K562 (cell line): ENCODE measurements at regions not wholly inside any gene's neighbourhood (a gene's known extent, or its start where the extent isn't known, plus 50 kb on each side); places are given as distances from the start of the nearest gene placed in this dataset.

Source experiments
- ATAC-seq: fragments of 200-7000 bp; cut with Tn5 transposase; 3 replicates; pipeline ENCODE4 v1.9.1; 2020; ENCODE audit warnings: moderate library complexity
- BruUV-seq: library from RNA; stranded (reverse); fragments of 400-500 nt; replicated peaks from 2 replicates; lab custom pipeline; 2021; lab: Mats Ljungman, UMichigan
- CTCF ChIA-PET: fragments of 300-600 bp; formaldehyde crosslinking; extraction: SDS; loops from one replicate; lab custom pipeline; 2021; ENCODE audit warnings: low intra/inter-chr PET ratio; lab: Yijun Ruan, JAX
- POLR2A ChIA-PET: fragments of 300-600, 350-650 bp; sonication (Branson Sonifier 250); formaldehyde crosslinking; extraction: SDS; loops from one replicate; lab custom pipeline; 2021; ENCODE audit warnings: antibody characterized with exemption, inconsistent platforms; lab: Yijun Ruan, JAX
- DNase-seq, 4 experiments: peaks; one replicate each; pipeline versions ENCODE4 v3.0.0 to v3.0.0-alpha.2; 2011 to 2018; ENCODE audit warnings: low spot score in 3 of 4, mixed read lengths in 3 of 4; ENCODE audit errors: extremely low read depth in 1 of 4
- FAIRE-seq: peaks from 2 replicates; lab custom pipeline; 2011; peaks lifted over from hg19 to GRCh38; lab: Jason Lieb, UNC
- H2AFZ ChIP-seq: 2 replicates; pipeline ENCODE4 v1.6.0; 2011; ENCODE audit warnings: low read depth, low read length, control low read depth, inconsistent platforms
- H3K27ac ChIP-seq: fragments of 200-600 bp; 3 replicates; pipeline ENCODE4 v1.8.0; 2011; ENCODE audit warnings: low read depth, mild to moderate bottlenecking, control low read depth, inconsistent platforms, low read length, moderate library complexity, mixed read lengths; ENCODE audit errors: extremely low read depth
- H3K27me3 ChIP-seq, 2 experiments: fragments of 300-600 bp in 1 of 2; 2 replicates in 1 of 2; 3 replicates in 1 of 2; pipeline versions ENCODE4 v1.6.0 to v1.8.0; 2011; ENCODE audit warnings: inconsistent platforms in 2 of 2, low read length in 2 of 2, mild to moderate bottlenecking in 1 of 2, mixed read lengths in 1 of 2, moderate library complexity in 1 of 2; ENCODE audit not compliant: control insufficient read depth in 2 of 2, insufficient read depth in 2 of 2
- H3K36me3 ChIP-seq: fragments of 300-600 bp; 3 replicates; pipeline ENCODE4 v1.8.0; 2011; ENCODE audit warnings: mild to moderate bottlenecking, low read length, inconsistent platforms; ENCODE audit not compliant: control insufficient read depth, insufficient read depth
- H3K4me1 ChIP-seq, 2 experiments: fragments of 200-600 bp in 1 of 2; replicated peaks in 1 of 2; 2 replicates in 1 of 2; 3 replicates in 1 of 2; pipeline versions ENCODE4 v1.5.1 to v1.8.0; 2011; ENCODE audit warnings: inconsistent platforms in 2 of 2, low read length in 2 of 2, mild to moderate bottlenecking in 1 of 2, mixed read lengths in 1 of 2, moderate library complexity in 1 of 2; ENCODE audit not compliant: control insufficient read depth in 2 of 2, insufficient read depth in 2 of 2
- H3K4me2 ChIP-seq: 2 replicates; pipeline ENCODE4 v1.6.1; 2011; ENCODE audit warnings: low read length, control low read depth, inconsistent platforms, mixed read lengths; ENCODE audit not compliant: insufficient read depth
- H3K4me3 ChIP-seq: fragments of 200-600 bp; sonication (generic), shearing (Covaris generic); 2 replicates; pipeline ENCODE4 v1.5.1; 2016; ENCODE audit warnings: control low read depth, inconsistent platforms
- H3K79me2 ChIP-seq: fragments of 200-600 bp; 3 replicates; pipeline ENCODE4 v1.8.0; 2011; ENCODE audit warnings: low read length, inconsistent platforms; ENCODE audit not compliant: control insufficient read depth, insufficient read depth
- H3K9ac ChIP-seq, 2 experiments: 2 replicates each; pipeline versions ENCODE4 v1.6.0 to v1.6.1; 2011; ENCODE audit warnings: low read depth in 2 of 2, low read length in 2 of 2, control low read depth in 1 of 2, inconsistent platforms in 1 of 2, mild to moderate bottlenecking in 1 of 2, mixed read lengths in 1 of 2; ENCODE audit not compliant: insufficient read depth in 1 of 2
- H3K9me1 ChIP-seq: one replicate; pipeline ENCODE4 v1.6.0; 2011; ENCODE audit warnings: inconsistent platforms, mild to moderate bottlenecking, low read length, moderate library complexity; ENCODE audit not compliant: control insufficient read depth, insufficient read depth
- H3K9me3 ChIP-seq: replicated peaks from 2 replicates; pipeline ENCODE4 v1.5.1; 2011; ENCODE audit warnings: low read depth, low read length, inconsistent platforms; ENCODE audit not compliant: control insufficient read depth, insufficient read depth
- H4K20me1 ChIP-seq: replicated peaks from 2 replicates; pipeline ENCODE4 v1.6.1; 2011; ENCODE audit warnings: low read length, inconsistent platforms, mixed read lengths; ENCODE audit not compliant: control insufficient read depth, insufficient read depth
- ARNT ChIP-seq, 2 experiments: fragments of 450-650 bp; IDR thresholded peaks; 2 replicates each; pipeline ENCODE4 v1.6.1; 2016; ENCODE audit warnings: mild to moderate bottlenecking in 1 of 2
- BRF2 ChIP-seq: IDR thresholded peaks from 3 replicates; pipeline ENCODE4 v1.6.1; 2011; ENCODE audit warnings: borderline replicate concordance, mild to moderate bottlenecking; ENCODE audit not compliant: insufficient read length, insufficient read depth
- CCNT2 ChIP-seq: IDR thresholded peaks from 2 replicates; pipeline ENCODE4 v1.6.1; 2011; ENCODE audit warnings: borderline replicate concordance, low read depth, mild to moderate bottlenecking, moderate library complexity, mixed read lengths, low read length; ENCODE audit not compliant: insufficient read length; ENCODE audit errors: extremely low read depth
- HDAC3 ChIP-seq: fragments of 450-650 bp; IDR thresholded peaks from 2 replicates; pipeline ENCODE4 v1.6.1; 2018; ENCODE audit warnings: borderline replicate concordance, mild to moderate bottlenecking, moderate library complexity; ENCODE audit not compliant: partially characterized antibody
- KDM1A ChIP-seq, 2 experiments: fragments of 450-650 bp; IDR thresholded peaks; 2 replicates each; pipeline ENCODE4 v1.6.1; 2016; ENCODE audit warnings: mild to moderate bottlenecking in 2 of 2
- MECOM ChIP-seq: fragments of 250-450 bp; sonication (Bioruptor Pico); IDR thresholded peaks from 2 replicates; pipeline ENCODE4 v1.8.0; 2022; ENCODE audit warnings: inconsistent platforms
- NCOA2 ChIP-seq, 2 experiments: fragments of 450-650 bp; IDR thresholded peaks; 2 replicates each; pipeline ENCODE4 v1.6.1; 2018; ENCODE audit warnings: mild to moderate bottlenecking in 2 of 2, moderate library complexity in 1 of 2; ENCODE audit not compliant: partially characterized antibody in 2 of 2
- NCOA6 ChIP-seq: fragments of 450-650 bp; IDR thresholded peaks from 2 replicates; pipeline ENCODE4 v1.6.1; 2017; ENCODE audit warnings: mild to moderate bottlenecking
- NONO ChIP-seq, 2 experiments: fragments of 200-400 bp in 1 of 2; fragments of 450-650 bp in 1 of 2; formaldehyde crosslinking in 1 of 2; IDR thresholded peaks; 2 replicates each; pipeline ENCODE4 v1.6.1; 2017; ENCODE audit warnings: low read depth in 2 of 2, mild to moderate bottlenecking in 2 of 2, moderate library complexity in 2 of 2, low read length in 1 of 2
- SMARCB1 ChIP-seq: IDR thresholded peaks from 2 replicates; pipeline ENCODE4 v1.6.1; 2011; ENCODE audit warnings: improper control_type of control experiment, low read depth; ENCODE audit not compliant: insufficient read length
- ZNF263 ChIP-seq: sonication (generic); formaldehyde crosslinking; IDR thresholded peaks from 2 replicates; pipeline ENCODE4 v1.8.0; 2022; ENCODE audit warnings: mild to moderate bottlenecking, missing genetic modification reagents, borderline replicate concordance
- ZNF696 ChIP-seq: fragments of 250-450 bp; sonication (Bioruptor Pico); conservative IDR thresholded peaks from 2 replicates; pipeline ENCODE4 v1.4.0; 2020; ENCODE audit warnings: mild to moderate bottlenecking, moderate library complexity
- in situ Hi-C: fragments of 300-500 bp; cut with MboI; formaldehyde crosslinking; loops from 4 replicates; pipeline ENCODE4 v1.15.0; 2018; ENCODE audit warnings: inconsistent platforms, mixed read lengths
- intact Hi-C: fragments of 100-400 bp; cut with micrococcal nuclease; formaldehyde crosslinking; loops from 2 replicates; pipeline ENCODE4 v1.14.2; 2022
- TF ChIP-seq, protein P1 (sequence below): fragments of 200-800 bp; sonication (Bioruptor generic); IDR thresholded peaks from 2 replicates; pipeline ENCODE4 v1.6.1; 2017; ENCODE audit warnings: missing genetic modification characterization, missing compliant biosample characterization
- TF ChIP-seq, protein P2 (sequence below): fragments of 450-650 bp; formaldehyde crosslinking; conservative IDR thresholded peaks from 2 replicates; pipeline ENCODE4 v1.4.0; 2022; ENCODE audit warnings: mild to moderate bottlenecking, missing genetic modification characterization

DNA sequence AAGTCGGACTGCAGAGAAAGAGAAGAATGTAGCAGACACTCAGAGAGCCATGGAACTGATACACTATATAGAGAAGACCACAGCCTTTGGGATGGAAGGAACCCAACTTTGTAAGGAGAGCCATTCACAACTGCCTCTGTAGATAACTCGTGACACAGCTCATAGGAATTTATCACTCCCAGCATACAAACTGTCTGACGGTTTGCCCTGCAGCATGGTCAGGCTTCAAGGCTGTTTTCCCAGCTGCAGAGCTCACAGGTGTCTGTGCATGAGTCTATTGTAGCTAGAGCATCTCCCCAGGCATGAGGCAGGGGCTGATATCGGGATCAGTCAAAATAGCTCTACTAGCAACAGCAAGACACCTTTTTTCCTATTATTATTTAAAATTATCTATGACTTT is 130.5 kb upstream of the DTNBP1 start (continued):
- TF ChIP-seq HDAC3 (peak; percentile 31), SMARCB1 (peak; percentile 80), NCOA2 (IDR thresholded peaks at IDR 0.05; ENCODE audit: partially characterized antibody in 2 of 2) (peak in 1 of 2 experiments; percentile 26), ZNF696 (CRISPR knock-in tag) (no peak), KDM1A (IDR thresholded peaks at IDR 0.05) (peak; percentile 62 to 84; a peak in 3 of 4 replicates)
- TF ChIP-seq, protein P1, sequence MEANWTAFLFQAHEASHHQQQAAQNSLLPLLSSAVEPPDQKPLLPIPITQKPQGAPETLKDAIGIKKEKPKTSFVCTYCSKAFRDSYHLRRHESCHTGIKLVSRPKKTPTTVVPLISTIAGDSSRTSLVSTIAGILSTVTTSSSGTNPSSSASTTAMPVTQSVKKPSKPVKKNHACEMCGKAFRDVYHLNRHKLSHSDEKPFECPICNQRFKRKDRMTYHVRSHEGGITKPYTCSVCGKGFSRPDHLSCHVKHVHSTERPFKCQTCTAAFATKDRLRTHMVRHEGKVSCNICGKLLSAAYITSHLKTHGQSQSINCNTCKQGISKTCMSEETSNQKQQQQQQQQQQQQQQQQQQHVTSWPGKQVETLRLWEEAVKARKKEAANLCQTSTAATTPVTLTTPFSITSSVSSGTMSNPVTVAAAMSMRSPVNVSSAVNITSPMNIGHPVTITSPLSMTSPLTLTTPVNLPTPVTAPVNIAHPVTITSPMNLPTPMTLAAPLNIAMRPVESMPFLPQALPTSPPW (CRISPR knock-in tag), result peak; percentile 49
- TF ChIP-seq, all 486 proteins: peak for 79

DNA sequence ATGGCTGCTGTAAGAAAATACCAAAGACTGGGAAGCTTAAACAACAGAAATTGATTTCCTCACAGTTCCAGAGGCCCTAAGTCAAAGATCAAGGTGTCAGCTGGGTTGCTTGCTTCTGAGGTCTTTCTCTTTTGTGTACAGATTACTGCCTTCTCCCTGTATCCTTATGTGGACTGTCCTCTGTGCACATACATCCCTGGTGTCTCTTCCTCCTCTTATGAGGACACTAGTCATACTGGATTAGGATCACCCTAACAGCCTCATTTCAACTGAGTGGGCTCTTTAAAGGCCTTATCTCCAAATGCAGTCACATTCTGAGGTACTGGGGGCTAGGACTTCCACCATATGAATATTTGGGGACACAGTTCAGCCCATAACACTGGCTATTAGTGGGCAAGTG is 130.0 kb upstream of the DTNBP1 start:
- no peaks in the 10 kb centered on the region for H3K27me3 ChIP-seq
- H2AFZ ChIP-seq, result peak overlapping the region; percentile 52
- peak; percentile 68 for ATAC-seq
- no peaks in the 10 kb centered on the region for H3K36me3 ChIP-seq
- in situ Hi-C loops, result no loop called here
- H3K79me2 ChIP-seq, result no peaks in the 10 kb centered on the region
- H3K9me3 ChIP-seq, result no peaks in the 10 kb centered on the region
- no peak overlapping the region for H3K4me3 ChIP-seq
- H3K9ac ChIP-seq, result no peak overlapping the region
- peaks cover 8 to 29% of the 10 kb centered on the region in 2 experiments for H3K4me1 ChIP-seq
- intact Hi-C loops, result loop anchor here (5.0 to 10.0 kb wide), 2 partner anchors 101 to 332 kb away; partner anchors contain the start of gene MYLIP
- no TSS peak for BruUV-seq
- no peaks in the 10 kb centered on the region for H4K20me1 ChIP-seq
- POLR2A ChIA-PET, result interaction anchor here (1.1 to 2.7 kb wide), 3 partner anchors 23 to 337 kb away, joined by 3 to 6 read pairs (median 4); no protein-coding TSS in a partner anchor
- CTCF ChIA-PET, result no interaction called here
- peak overlapping the region; percentile 50; the same call in 2 of the 3 replicates for H3K27ac ChIP-seq
- H3K4me2 ChIP-seq, result peak overlapping the region; percentile 27; the same call in 1 of the 2 replicates
- DNase-seq, result no peak
- FAIRE-seq, result peak; percentile 19
- H3K9me1 ChIP-seq, result peaks cover 5% of the 10 kb centered on the region
- TF ChIP-seq ZNF263, result no peak
- no peak for TF ChIP-seq NONO (IDR thresholded peaks at IDR 0.05; ENCODE audit: low read depth in 2 of 2, low read length in 1 of 2)
- TF ChIP-seq MECOM (CRISPR knock-in tag), result no peak
- TF ChIP-seq BRF2, result no peak
- no peak for TF ChIP-seq NCOA6
- no peak for TF ChIP-seq ARNT (IDR thresholded peaks at IDR 0.05)
- TF ChIP-seq, protein P2, sequence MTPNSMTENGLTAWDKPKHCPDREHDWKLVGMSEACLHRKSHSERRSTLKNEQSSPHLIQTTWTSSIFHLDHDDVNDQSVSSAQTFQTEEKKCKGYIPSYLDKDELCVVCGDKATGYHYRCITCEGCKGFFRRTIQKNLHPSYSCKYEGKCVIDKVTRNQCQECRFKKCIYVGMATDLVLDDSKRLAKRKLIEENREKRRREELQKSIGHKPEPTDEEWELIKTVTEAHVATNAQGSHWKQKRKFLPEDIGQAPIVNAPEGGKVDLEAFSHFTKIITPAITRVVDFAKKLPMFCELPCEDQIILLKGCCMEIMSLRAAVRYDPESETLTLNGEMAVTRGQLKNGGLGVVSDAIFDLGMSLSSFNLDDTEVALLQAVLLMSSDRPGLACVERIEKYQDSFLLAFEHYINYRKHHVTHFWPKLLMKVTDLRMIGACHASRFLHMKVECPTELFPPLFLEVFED (CRISPR knock-in tag), result no peak
- no peak for TF ChIP-seq CCNT2
